HCT116 (cell line): ENCODE measurements at regions not wholly inside any gene's neighbourhood (a gene's known extent, or its start where the extent isn't known, plus 50 kb on each side); places are given as distances from the start of the nearest gene placed in this dataset.

Experiments
- ATAC-seq: fragments of 200-7000 bp; cut with Tn5 transposase; 2 replicates; pipeline ENCODE4 v1.9.1; 2020; ENCODE audit warnings: mild to moderate bottlenecking, moderate library complexity
- BruUV-seq: library from RNA; stranded (reverse); fragments of 400-500 nt; replicated peaks from 2 replicates; lab custom pipeline; 2021; lab: Mats Ljungman, UMichigan
- CTCF ChIA-PET: fragments of 300-600 bp; sonication (Branson Sonifier 250); formaldehyde crosslinking; loops from one replicate; lab custom pipeline; 2021; ENCODE audit warnings: antibody characterized with exemption; lab: Charles Lee
- POLR2A ChIA-PET: fragments of 300-600, 350-600 bp; sonication (Branson Sonifier 250); formaldehyde crosslinking; loops from one replicate; lab custom pipeline; 2021; ENCODE audit warnings: antibody characterized with exemption; lab: Charles Lee
- RAD21 ChIA-PET, 2 experiments: fragments of 300-600 bp; sonication (Branson Sonifier 250); formaldehyde crosslinking; loops; one replicate each; lab custom pipeline; 2023; ENCODE audit warnings: low total read pairs in 2 of 2; ENCODE audit not compliant: uncharacterized antibody in 2 of 2, unreplicated experiment in 2 of 2, low non-redundant PET in 1 of 2; lab: Charles Lee
- DNase-seq: peaks from one replicate; pipeline ENCODE4 v3.0.0-alpha.2; 2010; ENCODE audit warnings: low read depth, low spot score
- H2AFZ ChIP-seq: fragments of 200-600 bp; shearing (Covaris generic), sonication (generic); 2 replicates; pipeline ENCODE4 v1.6.1; 2017; ENCODE audit warnings: low read depth, mixed run types, mixed read lengths, antibody characterized with exemption, low read length; ENCODE audit not compliant: poor library complexity, severe bottlenecking
- H3K27ac ChIP-seq: 2 replicates; pipeline ENCODE4 v1.5.1; 2012; ENCODE audit warnings: low read depth, low read length
- H3K27me3 ChIP-seq: fragments of 200-600 bp; sonication (generic); 2 replicates; pipeline ENCODE4 v1.6.1; 2016; ENCODE audit warnings: mixed run types, low read length, mixed read lengths; ENCODE audit not compliant: insufficient read depth
- H3K36me3 ChIP-seq, 2 experiments: fragments of 200-500 bp in 1 of 2; fragments of 200-600 bp in 1 of 2; sonication (Bioruptor generic) in 1 of 2; sonication (generic) in 1 of 2; 2 replicates each; pipeline versions ENCODE4 v1.5.1 to v1.6.1; 2014 to 2016; ENCODE audit warnings: low read length in 2 of 2, inconsistent platforms in 1 of 2, mixed read lengths in 1 of 2, mixed run types in 1 of 2; ENCODE audit not compliant: insufficient read depth in 2 of 2, control insufficient read depth in 1 of 2
- H3K4me1 ChIP-seq, 2 experiments: fragments of 200-600 bp in 1 of 2; sonication (generic) in 1 of 2; 2 replicates each; pipeline versions ENCODE4 v1.5.1 to v1.6.1; 2012 to 2017; ENCODE audit warnings: low read length in 2 of 2, inconsistent platforms in 1 of 2, mild to moderate bottlenecking in 1 of 2, mixed read lengths in 1 of 2, mixed run types in 1 of 2, moderate library complexity in 1 of 2; ENCODE audit not compliant: insufficient read depth in 2 of 2, control insufficient read depth in 1 of 2
- H3K4me2 ChIP-seq: fragments of 200-600 bp; sonication (generic); 2 replicates; pipeline ENCODE4 v1.6.1; 2017; ENCODE audit warnings: mixed run types, low read length, mixed read lengths
- H3K4me3 ChIP-seq, 2 experiments: fragments of 200-600 bp in 1 of 2; sonication (generic) in 1 of 2; replicated peaks in 1 of 2; 2 replicates each; pipeline ENCODE4 v1.5.1; 2011 to 2016; ENCODE audit warnings: low read length in 2 of 2, control low read depth in 1 of 2, low read depth in 1 of 2, mild to moderate bottlenecking in 1 of 2, mixed read lengths in 1 of 2, mixed run types in 1 of 2
- H3K79me2 ChIP-seq: fragments of 200-600 bp; sonication (generic); 2 replicates; pipeline ENCODE4 v1.6.1; 2017; ENCODE audit warnings: mild to moderate bottlenecking, mixed run types, low read length, moderate library complexity, mixed read lengths; ENCODE audit not compliant: insufficient read depth
- H3K9ac ChIP-seq: fragments of 200-600 bp; sonication (generic); 2 replicates; pipeline ENCODE4 v1.6.1; 2016; ENCODE audit warnings: low read length, mixed read lengths
- H3K9me2 ChIP-seq: fragments of 200-600 bp; sonication (generic), shearing (Covaris generic); 2 replicates; pipeline ENCODE4 v1.6.1; 2017; ENCODE audit warnings: mixed run types, mild to moderate bottlenecking, moderate library complexity; ENCODE audit not compliant: insufficient read depth
- H3K9me3 ChIP-seq, 2 experiments: fragments of 200-500 bp in 1 of 2; fragments of 200-600 bp in 1 of 2; sonication (Bioruptor generic) in 1 of 2; sonication (generic) in 1 of 2; 2 replicates each; pipeline ENCODE4 v1.6.1; 2014 to 2017; ENCODE audit warnings: low read length in 2 of 2, mixed read lengths in 2 of 2, inconsistent platforms in 1 of 2, low read depth in 1 of 2, mild to moderate bottlenecking in 1 of 2, mixed run types in 1 of 2, moderate library complexity in 1 of 2; ENCODE audit not compliant: control insufficient read depth in 1 of 2, insufficient read depth in 1 of 2
- H4K20me1 ChIP-seq: fragments of 200-600 bp; sonication (generic), shearing (Covaris generic); 2 replicates; pipeline ENCODE4 v1.6.1; 2017; ENCODE audit warnings: mixed run types, mild to moderate bottlenecking, moderate library complexity; ENCODE audit not compliant: insufficient read depth
- CBX3 ChIP-seq: IDR thresholded peaks from 2 replicates; pipeline ENCODE4 v1.6.1; 2012; ENCODE audit warnings: low read depth
- EGR1 ChIP-seq: IDR thresholded peaks from 2 replicates; pipeline ENCODE4 v1.6.1; 2012; ENCODE audit warnings: low read depth
- EZH2 ChIP-seq: fragments of 200-600 bp; sonication (generic); IDR thresholded peaks from 2 replicates; pipeline ENCODE4 v1.6.1; 2017; ENCODE audit warnings: antibody characterized with exemption, mixed run types
- EZH2phosphoT487 ChIP-seq: fragments of 200-600 bp; IDR thresholded peaks from 2 replicates; pipeline ENCODE4 v1.6.1; 2018; ENCODE audit warnings: antibody characterized with exemption, borderline replicate concordance
- MAX ChIP-seq: IDR thresholded peaks from 2 replicates; pipeline ENCODE4 v1.6.1; 2012
- POLR2A ChIP-seq: IDR thresholded peaks from 2 replicates; pipeline ENCODE4 v1.7.0; 2011; ENCODE audit warnings: borderline replicate concordance; ENCODE audit not compliant: insufficient read depth, insufficient read length; ENCODE audit errors: extremely low read depth
- POLR2AphosphoS5 ChIP-seq: IDR thresholded peaks from 2 replicates; pipeline ENCODE4 v1.6.1; 2011; ENCODE audit warnings: mild to moderate bottlenecking, low read depth, low read length, moderate library complexity
- RAD21 ChIP-seq: IDR thresholded peaks from 2 replicates; pipeline ENCODE4 v1.6.1; 2012; ENCODE audit warnings: low read depth, mild to moderate bottlenecking
- SP1 ChIP-seq: IDR thresholded peaks from 2 replicates; pipeline ENCODE4 v1.6.1; 2012; ENCODE audit warnings: low read depth
- TCF7L2 ChIP-seq: IDR thresholded peaks from 2 replicates; pipeline ENCODE4 v1.7.0; 2011; ENCODE audit warnings: borderline replicate concordance, inconsistent platforms; ENCODE audit not compliant: insufficient read depth, insufficient read length; ENCODE audit errors: extremely low read depth
- YY1 ChIP-seq: IDR thresholded peaks from 2 replicates; pipeline ENCODE4 v1.6.1; 2011; ENCODE audit warnings: low read length, low read depth, moderate library complexity, mild to moderate bottlenecking; ENCODE audit not compliant: insufficient replicate concordance; ENCODE audit errors: extremely low read depth
- ZBTB33 ChIP-seq: IDR thresholded peaks from 2 replicates; pipeline ENCODE4 v1.6.1; 2011; ENCODE audit warnings: mild to moderate bottlenecking, low read length, moderate library complexity; ENCODE audit not compliant: insufficient replicate concordance; ENCODE audit errors: extremely low read depth
- ZFX ChIP-seq: fragments of 450-650 bp; IDR thresholded peaks from 2 replicates; pipeline ENCODE4 v1.6.1; 2017
- ZNF274 ChIP-seq: fragments of 200-500 bp; sonication (Bioruptor generic); IDR thresholded peaks from 2 replicates; pipeline ENCODE4 v1.6.1; 2014; ENCODE audit warnings: mild to moderate bottlenecking, low read depth, low read length, inconsistent platforms
- intact Hi-C: fragments of 100-400 bp; cut with micrococcal nuclease; formaldehyde crosslinking; loops from 2 replicates; pipeline ENCODE4 v1.10.0; 2022

GRCh38 chr3:181432992-181433391 lies 278.7 kb upstream of the SOX2 start:
- intact Hi-C loops, result no loop called here
- no peak overlapping the region for H3K4me3 ChIP-seq
- H3K4me2 ChIP-seq, result no peak overlapping the region
- DNase-seq (no peak), ATAC-seq (no peak)
- H3K79me2 ChIP-seq, result no peaks in the 10 kb centered on the region
- no peaks in the 10 kb centered on the region for H3K9me2 ChIP-seq
- no peaks in the 10 kb centered on the region for H3K36me3 ChIP-seq
- H3K27ac ChIP-seq, result no peak overlapping the region
- ChIA-PET CTCF (no interaction called here), RAD21 (no interaction called here), POLR2A (no interaction called here)
- H4K20me1 ChIP-seq, result no peaks in the 10 kb centered on the region
- no TSS peak for BruUV-seq
- H3K27me3 ChIP-seq, result peaks cover 56% of the 10 kb centered on the region
- no peaks in the 10 kb centered on the region for H3K4me1 ChIP-seq
- TF ChIP-seq POLR2A (no peak), CBX3 (no peak), EZH2phosphoT487 (no peak), POLR2AphosphoS5 (no peak), RAD21 (no peak), YY1 (no peak), ZFX (no peak), ZBTB33 (no peak), MAX (no peak), SP1 (no peak), TCF7L2 (no peak), EGR1 (no peak), ZNF274 (no peak), EZH2 (no peak)
- H3K9me3 ChIP-seq, result no peaks in the 10 kb centered on the region
- H3K9ac ChIP-seq, result no peak overlapping the region
- no peak overlapping the region for H2AFZ ChIP-seq
